ENCODE measurements at regions not wholly inside any gene's neighbourhood (a gene's known extent, or its start where the extent isn't known, plus 50 kb on each side); places are given as distances from the start of the nearest gene placed in this dataset.

- DNase-seq = no peak
Measured at GRCh38 chr10:4686644-4686996, 139.4 kb upstream of the AKR1E2 start.

- no peak for DNase-seq
Measured at GRCh38 chr10:4685904-4686643, 139.9 kb upstream of the AKR1E2 start.

- no peak for DNase-seq
Measured at GRCh38 chr10:4685491-4685890, 140.5 kb upstream of the AKR1E2 start.

GRCh38 chr10:4684434-4684833, 141.6 kb upstream of the AKR1E2 start:
- DNase-seq = no peak

GRCh38 chr10:4683838-4684237, 142.2 kb upstream of the AKR1E2 start:
- no peak for DNase-seq

- DNase-seq = no peak
Measured at GRCh38 chr10:4683137-4683536, 142.9 kb upstream of the AKR1E2 start.

GRCh38 chr10:4678951-4679671, 146.9 kb upstream of the AKR1E2 start:
- DNase-seq = no peak

GRCh38 chr10:4678023-4678950, 147.7 kb upstream of the AKR1E2 start:
- no peak for DNase-seq

GRCh38 chr10:4677296-4678021, 148.5 kb upstream of the AKR1E2 start:
- DNase-seq = no peak

GRCh38 chr10:4676566-4676965, 149.4 kb upstream of the AKR1E2 start:
- DNase-seq = no peak

- no peak for DNase-seq
Measured at GRCh38 chr10:4675808-4676207, 150.2 kb upstream of the AKR1E2 start.

GRCh38 chr10:4673279-4674040, 152.5 kb upstream of the AKR1E2 start:
- DNase-seq = no peak

GRCh38 chr10:4672201-4672600, 153.8 kb upstream of the AKR1E2 start:
- no peak for DNase-seq

- no peak for DNase-seq
Measured at GRCh38 chr10:4671451-4672145, 154.4 kb upstream of the AKR1E2 start.

GRCh38 chr10:4670737-4671136, 155.3 kb upstream of the AKR1E2 start:
- no peak for DNase-seq

GRCh38 chr10:4669585-4669984, 156.4 kb upstream of the AKR1E2 start:
- DNase-seq = no peak

GRCh38 chr10:4663162-4663992, 162.6 kb upstream of the AKR1E2 start:
- no peak for DNase-seq

GRCh38 chr10:4662576-4663161, 163.3 kb upstream of the AKR1E2 start:
- DNase-seq = no peak

- DNase-seq = no peak
Measured at GRCh38 chr10:4661511-4662255, 164.3 kb upstream of the AKR1E2 start.

Measured in activated naive CD4-positive, alpha-beta T cell (primary cell).